Ovary (tissue), 3 donors: ENCODE measurements at regions not wholly inside any gene's neighbourhood (a gene's known extent, or its start where the extent isn't known, plus 50 kb on each side); places are given as distances from the start of the nearest gene placed in this dataset.

Source experiments
- EP300 ChIP-seq: sonication (generic); formaldehyde crosslinking; IDR thresholded peaks from one replicate; pipeline ENCODE4 v1.6.1; 2017; ENCODE audit warnings: antibody characterized with exemption
- TF ChIP-seq, protein P1 (sequence below), 3 donors: fragments of 450-650 bp in 2 of 3; fragments of 200-600 bp in 1 of 3; IDR thresholded peaks; one replicate each; pipeline versions ENCODE4 v1.5.1 to v1.8.0; 2016 to 2022; ENCODE audit warnings: antibody characterized with exemption in 3 of 3, mild to moderate bottlenecking in 1 of 3
- donor health status: DM: no; HTN: no; CAD: no.

DNA sequence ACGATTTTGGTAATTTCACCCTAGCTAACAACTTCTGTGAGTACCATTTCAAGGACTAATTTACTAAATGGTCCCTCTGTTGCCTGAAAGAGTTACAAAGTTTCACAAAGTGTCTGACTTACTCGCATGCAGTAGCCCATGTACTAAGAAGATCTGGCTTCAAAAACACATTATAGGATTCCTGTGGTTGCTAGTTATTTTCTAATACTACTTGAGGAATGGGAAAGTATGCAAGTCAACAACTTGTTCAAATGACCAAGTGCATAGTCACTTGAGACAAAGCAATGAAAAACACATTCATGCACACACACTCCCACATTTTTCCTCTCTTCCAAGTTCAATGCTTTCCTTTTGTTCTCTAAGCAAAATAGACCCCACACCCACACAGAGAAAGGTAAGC, 219.7 kb upstream of the TMPO start:
- TF ChIP-seq, protein P1, sequence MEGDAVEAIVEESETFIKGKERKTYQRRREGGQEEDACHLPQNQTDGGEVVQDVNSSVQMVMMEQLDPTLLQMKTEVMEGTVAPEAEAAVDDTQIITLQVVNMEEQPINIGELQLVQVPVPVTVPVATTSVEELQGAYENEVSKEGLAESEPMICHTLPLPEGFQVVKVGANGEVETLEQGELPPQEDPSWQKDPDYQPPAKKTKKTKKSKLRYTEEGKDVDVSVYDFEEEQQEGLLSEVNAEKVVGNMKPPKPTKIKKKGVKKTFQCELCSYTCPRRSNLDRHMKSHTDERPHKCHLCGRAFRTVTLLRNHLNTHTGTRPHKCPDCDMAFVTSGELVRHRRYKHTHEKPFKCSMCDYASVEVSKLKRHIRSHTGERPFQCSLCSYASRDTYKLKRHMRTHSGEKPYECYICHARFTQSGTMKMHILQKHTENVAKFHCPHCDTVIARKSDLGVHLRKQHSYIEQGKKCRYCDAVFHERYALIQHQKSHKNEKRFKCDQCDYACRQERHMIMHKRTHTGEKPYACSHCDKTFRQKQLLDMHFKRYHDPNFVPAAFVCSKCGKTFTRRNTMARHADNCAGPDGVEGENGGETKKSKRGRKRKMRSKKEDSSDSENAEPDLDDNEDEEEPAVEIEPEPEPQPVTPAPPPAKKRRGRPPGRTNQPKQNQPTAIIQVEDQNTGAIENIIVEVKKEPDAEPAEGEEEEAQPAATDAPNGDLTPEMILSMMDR (IDR thresholded peaks at IDR 0.05): no peak
- no peak for TF ChIP-seq EP300
